ENCODE measurements at regions not wholly inside any gene's neighbourhood (a gene's known extent, or its start where the extent isn't known, plus 50 kb on each side); places are given as distances from the start of the nearest gene placed in this dataset.

DNA sequence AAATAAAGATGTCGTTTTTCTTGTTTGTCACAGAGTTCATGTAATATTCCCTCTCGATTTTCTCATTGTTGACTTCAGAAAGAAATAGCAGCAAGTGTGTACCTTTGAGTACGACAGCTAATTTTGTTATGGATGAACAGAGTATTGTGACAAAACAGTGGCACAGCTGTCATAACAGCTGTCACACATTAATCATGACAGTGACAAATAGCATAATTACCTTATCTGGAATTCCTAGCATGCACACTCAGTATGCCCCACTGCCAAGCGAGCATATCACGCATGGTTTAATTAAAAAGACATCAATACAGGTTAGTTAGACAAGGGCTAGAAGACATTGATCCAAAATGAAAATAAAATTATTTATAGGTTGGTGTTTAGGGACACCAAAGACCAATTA, 375.1 kb downstream of the SPATA31D1 start:
- Histone ChIP-seq H3K27ac (ENCODE audit: low read depth in 1 of 2, low read length in 1 of 2) (no peak overlapping the region), H3K9ac (ENCODE audit: insufficient read depth in 1 of 2, low read length in 2 of 2) (no peak overlapping the region), H3K27me3 (ENCODE audit: control insufficient read depth in 3 of 3, insufficient read depth in 3 of 3, low read length in 2 of 3) (no peaks in the 10 kb centered on the region), H3K9me3 (ENCODE audit: control insufficient read depth in 4 of 4, insufficient read depth in 3 of 4, low read length in 3 of 4) (no peaks in the 10 kb centered on the region), H3K36me3 (ENCODE audit: control insufficient read depth in 4 of 4, insufficient read depth in 4 of 4, low read length in 4 of 4) (no peaks in the 10 kb centered on the region), H3K4me1 (ENCODE audit: control insufficient read depth in 5 of 5, insufficient read depth in 5 of 5, low read length in 5 of 5) (no peaks in the 10 kb centered on the region), H3K4me3 (no peak overlapping the region)
- ATAC-seq (ENCODE audit: insufficient read depth, low FRiP score) (no peak), DNase-seq (no peak)
- TF ChIP-seq, protein P1, sequence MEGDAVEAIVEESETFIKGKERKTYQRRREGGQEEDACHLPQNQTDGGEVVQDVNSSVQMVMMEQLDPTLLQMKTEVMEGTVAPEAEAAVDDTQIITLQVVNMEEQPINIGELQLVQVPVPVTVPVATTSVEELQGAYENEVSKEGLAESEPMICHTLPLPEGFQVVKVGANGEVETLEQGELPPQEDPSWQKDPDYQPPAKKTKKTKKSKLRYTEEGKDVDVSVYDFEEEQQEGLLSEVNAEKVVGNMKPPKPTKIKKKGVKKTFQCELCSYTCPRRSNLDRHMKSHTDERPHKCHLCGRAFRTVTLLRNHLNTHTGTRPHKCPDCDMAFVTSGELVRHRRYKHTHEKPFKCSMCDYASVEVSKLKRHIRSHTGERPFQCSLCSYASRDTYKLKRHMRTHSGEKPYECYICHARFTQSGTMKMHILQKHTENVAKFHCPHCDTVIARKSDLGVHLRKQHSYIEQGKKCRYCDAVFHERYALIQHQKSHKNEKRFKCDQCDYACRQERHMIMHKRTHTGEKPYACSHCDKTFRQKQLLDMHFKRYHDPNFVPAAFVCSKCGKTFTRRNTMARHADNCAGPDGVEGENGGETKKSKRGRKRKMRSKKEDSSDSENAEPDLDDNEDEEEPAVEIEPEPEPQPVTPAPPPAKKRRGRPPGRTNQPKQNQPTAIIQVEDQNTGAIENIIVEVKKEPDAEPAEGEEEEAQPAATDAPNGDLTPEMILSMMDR (IDR thresholded peaks at IDR 0.05; ENCODE audit: control extremely low read depth, extremely low read depth), result no peak
- WGBS, 2 donors, result 74 to 81% methylated on average over 5 of the region's 5 CpGs

DNA sequence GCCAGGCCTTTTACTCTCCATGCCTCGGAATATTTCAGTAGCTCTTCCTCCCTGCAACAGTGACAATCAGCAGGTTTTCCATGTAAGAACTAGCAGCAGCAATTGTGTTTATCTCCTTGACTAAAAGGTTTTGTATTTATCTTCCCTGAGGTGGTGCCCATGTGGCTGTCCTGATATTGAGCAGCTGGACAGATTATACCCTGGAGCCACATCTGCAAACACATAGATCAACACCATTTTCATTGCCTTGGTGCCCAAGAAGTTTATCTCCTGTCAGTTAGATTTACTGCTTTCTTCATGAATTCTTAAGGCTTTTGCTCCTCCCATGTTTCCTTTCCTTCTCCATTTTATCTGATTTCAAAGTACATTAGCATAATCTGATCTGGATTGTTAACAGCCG, 378.4 kb downstream of the SPATA31D1 start:
- H3K9ac ChIP-seq (ENCODE audit: insufficient read depth in 1 of 2, low read length in 2 of 2), result no peak overlapping the region
- no peak overlapping the region for H3K27ac ChIP-seq (ENCODE audit: low read depth in 1 of 2, low read length in 1 of 2)
- no peaks in the 10 kb centered on the region for H3K36me3 ChIP-seq (ENCODE audit: control insufficient read depth in 4 of 4, insufficient read depth in 4 of 4, low read length in 4 of 4)
- TF ChIP-seq, protein P1 (IDR thresholded peaks at IDR 0.05; ENCODE audit: control extremely low read depth, extremely low read depth), result no peak
- WGBS, 2 donors, result 75 to 81% methylated on average over 2 of the region's 2 CpGs
- no peak for DNase-seq
- no peak overlapping the region for H3K4me3 ChIP-seq
- no peaks in the 10 kb centered on the region for H3K9me3 ChIP-seq (ENCODE audit: control insufficient read depth in 4 of 4, insufficient read depth in 3 of 4, low read length in 3 of 4)
- ATAC-seq (ENCODE audit: insufficient read depth, low FRiP score), result no peak
- no peaks in the 10 kb centered on the region for H3K27me3 ChIP-seq (ENCODE audit: control insufficient read depth in 3 of 3, insufficient read depth in 3 of 3, low read length in 2 of 3)
- no peaks in the 10 kb centered on the region for H3K4me1 ChIP-seq (ENCODE audit: control insufficient read depth in 5 of 5, insufficient read depth in 5 of 5, low read length in 5 of 5)

DNA sequence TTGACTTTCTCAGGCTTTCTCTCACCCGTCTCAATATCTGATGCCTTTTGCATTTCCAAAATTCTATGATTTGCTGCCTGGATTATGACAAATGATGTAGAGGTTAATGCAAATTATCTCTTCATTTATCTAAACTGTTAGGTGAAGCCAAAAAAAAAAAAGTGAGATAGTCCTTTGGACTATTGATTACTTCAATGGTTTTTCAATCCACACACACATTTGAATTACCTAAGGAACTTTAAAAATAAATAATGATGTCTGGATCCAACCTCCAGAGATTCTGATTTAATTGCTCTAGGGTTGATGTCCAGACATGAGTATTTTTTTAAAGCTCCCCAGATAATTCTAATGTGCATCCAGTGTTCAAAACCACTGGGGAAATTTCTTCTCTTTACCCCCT, 379.4 kb downstream of the SPATA31D1 start:
- Histone ChIP-seq H3K36me3 (ENCODE audit: control insufficient read depth in 4 of 4, insufficient read depth in 4 of 4, low read length in 4 of 4) (no peaks in the 10 kb centered on the region), H3K9ac (ENCODE audit: insufficient read depth in 1 of 2, low read length in 2 of 2) (no peak overlapping the region), H3K27me3 (ENCODE audit: control insufficient read depth in 3 of 3, insufficient read depth in 3 of 3, low read length in 2 of 3) (no peaks in the 10 kb centered on the region), H3K4me3 (no peak overlapping the region), H3K4me1 (ENCODE audit: control insufficient read depth in 5 of 5, insufficient read depth in 5 of 5, low read length in 5 of 5) (no peaks in the 10 kb centered on the region), H3K27ac (ENCODE audit: low read depth in 1 of 2, low read length in 1 of 2) (no peak overlapping the region), H3K9me3 (ENCODE audit: control insufficient read depth in 4 of 4, insufficient read depth in 3 of 4, low read length in 3 of 4) (no peaks in the 10 kb centered on the region)
- DNase-seq (no peak), ATAC-seq (ENCODE audit: insufficient read depth, low FRiP score) (no peak)
- TF ChIP-seq, protein P1 (IDR thresholded peaks at IDR 0.05; ENCODE audit: control extremely low read depth, extremely low read depth), result no peak
- WGBS, 2 donors, result 95 to 97% methylated on average over 1 of the region's 1 CpG

DNA sequence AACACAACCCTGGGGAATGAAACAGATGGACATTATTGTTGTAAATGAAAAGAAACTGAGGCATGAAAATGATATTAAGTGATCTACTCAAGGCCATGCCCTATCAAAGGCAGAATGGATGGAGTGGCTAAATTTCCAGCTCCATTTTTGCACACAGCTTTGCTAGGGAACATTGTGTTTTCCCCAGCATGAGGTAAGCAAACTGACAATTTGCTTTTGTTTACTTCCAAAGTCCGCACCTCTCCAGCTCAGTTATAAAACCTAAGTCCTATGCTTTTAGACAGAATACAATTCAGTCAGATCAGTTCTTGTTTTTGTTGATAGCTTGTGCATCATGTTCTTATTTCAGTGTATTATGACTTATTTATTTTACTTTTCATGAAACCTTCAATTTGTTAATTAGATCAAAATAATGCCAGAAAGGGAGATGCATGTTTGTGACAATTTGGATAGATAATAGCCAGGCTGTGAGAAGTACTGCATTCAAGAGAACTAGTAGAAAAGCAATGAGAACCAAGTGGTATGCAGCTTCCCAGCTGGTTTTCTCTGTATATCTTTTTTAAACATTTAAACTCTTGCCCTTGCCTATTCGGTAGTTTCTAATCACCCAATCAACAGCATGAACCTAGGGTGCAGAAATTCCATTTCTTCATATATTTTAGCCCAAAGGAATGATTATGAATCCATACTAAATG, 380.8 kb downstream of the SPATA31D1 start:
- Histone ChIP-seq H3K36me3 (ENCODE audit: control insufficient read depth in 4 of 4, insufficient read depth in 4 of 4, low read length in 4 of 4) (no peaks in the 10 kb centered on the region), H3K4me3 (no peak overlapping the region), H3K9me3 (ENCODE audit: control insufficient read depth in 4 of 4, insufficient read depth in 3 of 4, low read length in 3 of 4) (no peaks in the 10 kb centered on the region), H3K27ac (ENCODE audit: low read depth in 1 of 2, low read length in 1 of 2) (no peak overlapping the region), H3K4me1 (ENCODE audit: control insufficient read depth in 5 of 5, insufficient read depth in 5 of 5, low read length in 5 of 5) (no peaks in the 10 kb centered on the region), H3K27me3 (ENCODE audit: control insufficient read depth in 3 of 3, insufficient read depth in 3 of 3, low read length in 2 of 3) (no peaks in the 10 kb centered on the region), H3K9ac (ENCODE audit: insufficient read depth in 1 of 2, low read length in 2 of 2) (no peak overlapping the region)
- ATAC-seq (ENCODE audit: insufficient read depth, low FRiP score), result no peak
- TF ChIP-seq, protein P1 (IDR thresholded peaks at IDR 0.05; ENCODE audit: control extremely low read depth, extremely low read depth), result no peak
- DNase-seq, result peak in 1 of 3 donors; percentile 5
- 76 to 81% methylated on average over 2 of the region's 2 CpGs for WGBS, 2 donors

Measured in lung (tissue), 11 donors.